SK-N-SH treated with all-trans-retinoic acid at 6 μM for 48 hours (cell line): ENCODE measurements at regions not wholly inside any gene's neighbourhood (a gene's known extent, or its start where the extent isn't known, plus 50 kb on each side); places are given as distances from the start of the nearest gene placed in this dataset.

Experiments used
- ATAC-seq: fragments of 200-7000 bp; cut with Tn5 transposase; 3 replicates; pipeline ENCODE4 v1.9.1; 2020; ENCODE audit warnings: mild to moderate bottlenecking, moderate library complexity
- ARNTL ChIP-seq: fragments of 450-650 bp; formaldehyde crosslinking; IDR thresholded peaks from 2 replicates; pipeline ENCODE4 v1.5.0; 2020; ENCODE audit warnings: low read depth, mild to moderate bottlenecking, moderate library complexity, borderline replicate concordance
- BACH2 ChIP-seq: fragments of 250-450 bp; sonication (Bioruptor Pico); IDR thresholded peaks from 2 replicates; pipeline ENCODE4 v1.9.0; 2021; ENCODE audit warnings: mild to moderate bottlenecking, borderline replicate concordance
- CREB5 ChIP-seq: fragments of 250-450 bp; sonication (Bioruptor Pico); IDR thresholded peaks from 2 replicates; pipeline ENCODE4 v1.5.1; 2020; ENCODE audit warnings: low read depth, mild to moderate bottlenecking, moderate library complexity
- CSDC2 ChIP-seq: fragments of 250-450 bp; sonication (Bioruptor Pico); IDR thresholded peaks from 2 replicates; pipeline ENCODE4 v1.5.0; 2020; ENCODE audit warnings: mild to moderate bottlenecking, moderate library complexity
- CSRNP3 ChIP-seq: fragments of 250-450 bp; sonication (Bioruptor Pico); IDR thresholded peaks from 2 replicates; pipeline ENCODE4 v1.5.1; 2021; ENCODE audit warnings: mild to moderate bottlenecking, moderate library complexity
- ESRRG ChIP-seq: fragments of 250-450 bp; sonication (Bioruptor Pico); IDR thresholded peaks from 2 replicates; pipeline ENCODE4 v1.6.1; 2021; ENCODE audit warnings: mild to moderate bottlenecking
- GLIS3 ChIP-seq: fragments of 250-450 bp; sonication (Bioruptor Pico); IDR thresholded peaks from 2 replicates; pipeline ENCODE4 v1.5.0; 2020; ENCODE audit warnings: mild to moderate bottlenecking, moderate library complexity
- ISL1 ChIP-seq: fragments of 250-450 bp; sonication (Bioruptor Pico); IDR thresholded peaks from 2 replicates; pipeline ENCODE4 v2.1.2; 2022; ENCODE audit warnings: mild to moderate bottlenecking, moderate library complexity
- OSR1 ChIP-seq: fragments of 250-450 bp; sonication (Bioruptor Pico); IDR thresholded peaks from 2 replicates; pipeline ENCODE4 v1.8.0; 2022; ENCODE audit warnings: moderate library complexity, mild to moderate bottlenecking, inconsistent platforms
- PATZ1 ChIP-seq: fragments of 250-450 bp; sonication (Bioruptor Pico); IDR thresholded peaks from 2 replicates; pipeline ENCODE4 v1.8.0; 2020; ENCODE audit warnings: mild to moderate bottlenecking, moderate library complexity, borderline replicate concordance
- PPARA ChIP-seq: fragments of 250-450 bp; sonication (Bioruptor Pico); IDR thresholded peaks from 2 replicates; pipeline ENCODE4 v1.5.0; 2020; ENCODE audit warnings: mild to moderate bottlenecking, borderline replicate concordance
- RARB ChIP-seq: fragments of 250-450 bp; sonication (Bioruptor Pico); IDR thresholded peaks from 2 replicates; pipeline ENCODE4 v1.8.0; 2021; ENCODE audit warnings: mild to moderate bottlenecking, moderate library complexity
- SNAI2 ChIP-seq: fragments of 250-450 bp; sonication (Bioruptor Pico); IDR thresholded peaks from 2 replicates; pipeline ENCODE4 v1.5.0; 2020; ENCODE audit warnings: mild to moderate bottlenecking, moderate library complexity
- TCF4 ChIP-seq: fragments of 250-450 bp; sonication (Bioruptor Pico); IDR thresholded peaks from 2 replicates; pipeline ENCODE4 v1.8.0; 2021; ENCODE audit warnings: mild to moderate bottlenecking, moderate library complexity, borderline replicate concordance
- TOX ChIP-seq: fragments of 250-450 bp; sonication (Bioruptor Pico); IDR thresholded peaks from 2 replicates; pipeline ENCODE4 v1.8.0; 2021; ENCODE audit warnings: mild to moderate bottlenecking, moderate library complexity, borderline replicate concordance
- TSHZ2 ChIP-seq: fragments of 250-450 bp; sonication (Bioruptor Pico); IDR thresholded peaks from 2 replicates; pipeline ENCODE4 v1.5.0; 2020; ENCODE audit warnings: mild to moderate bottlenecking, moderate library complexity
- ZC3H10 ChIP-seq: fragments of 250-450 bp; sonication (Bioruptor Pico); IDR thresholded peaks from 2 replicates; pipeline ENCODE4 v1.5.1; 2021; ENCODE audit warnings: mild to moderate bottlenecking, moderate library complexity
- ZFP3 ChIP-seq: fragments of 250-450 bp; sonication (Bioruptor Pico); IDR thresholded peaks from 2 replicates; pipeline ENCODE4 v1.5.0; 2020; ENCODE audit warnings: mild to moderate bottlenecking, moderate library complexity
- ZFP30 ChIP-seq: fragments of 450-650 bp; formaldehyde crosslinking; IDR thresholded peaks from 2 replicates; pipeline ENCODE4 v1.5.0; 2022; ENCODE audit warnings: mild to moderate bottlenecking, moderate library complexity
- ZNF565 ChIP-seq: fragments of 450-650 bp; formaldehyde crosslinking; conservative IDR thresholded peaks from 2 replicates; pipeline ENCODE4 v1.5.0; 2020; ENCODE audit warnings: low read depth, mild to moderate bottlenecking, moderate library complexity
- ZNF8 ChIP-seq: fragments of 450-650 bp; formaldehyde crosslinking; IDR thresholded peaks from 2 replicates; pipeline ENCODE4 v1.5.0; 2020; ENCODE audit warnings: mild to moderate bottlenecking, moderate library complexity

GRCh38 chr4:121216461-121216860, 52.3 kb upstream of the TNIP3 start:
- no peak for TF ChIP-seq PATZ1 (CRISPR knock-in tag)
- TF ChIP-seq BACH2 (CRISPR knock-in tag) = no peak
- TF ChIP-seq CREB5 (CRISPR knock-in tag) = no peak
- TF ChIP-seq OSR1 (CRISPR knock-in tag) = no peak
- TF ChIP-seq ZNF8 = no peak
- no peak for TF ChIP-seq ZFP30 (CRISPR knock-in tag)
- no peak for ATAC-seq

- no peak for ATAC-seq
- TF ChIP-seq PATZ1 (CRISPR knock-in tag) = no peak
- TF ChIP-seq ZC3H10 (CRISPR knock-in tag) = no peak
- TF ChIP-seq TSHZ2 (CRISPR knock-in tag) = no peak
- TF ChIP-seq ZNF8 = no peak
- no peak for TF ChIP-seq BACH2 (CRISPR knock-in tag)
- TF ChIP-seq CSDC2 (CRISPR knock-in tag) = no peak
- TF ChIP-seq PPARA (CRISPR knock-in tag) = no peak
- no peak for TF ChIP-seq ISL1 (CRISPR knock-in tag)
- TF ChIP-seq TOX = no peak
- TF ChIP-seq ESRRG (CRISPR knock-in tag) = no peak
- no peak for TF ChIP-seq ZFP30 (CRISPR knock-in tag)
- TF ChIP-seq CSRNP3 (CRISPR knock-in tag) = no peak
- TF ChIP-seq ZFP3 = no peak
- TF ChIP-seq ZNF565 (CRISPR knock-in tag) = no peak
- no peak for TF ChIP-seq GLIS3 (CRISPR knock-in tag)
- no peak for TF ChIP-seq SNAI2 (CRISPR knock-in tag)
- TF ChIP-seq RARB (CRISPR knock-in tag) = no peak
- no peak for TF ChIP-seq ARNTL
- no peak for TF ChIP-seq TCF4 (CRISPR knock-in tag)
- TF ChIP-seq OSR1 (CRISPR knock-in tag) = no peak
Observed at GRCh38 chr4:121213940-121214339, 49.8 kb upstream of the TNIP3 start.
